Stimulated activated naive CD8-positive, alpha-beta T cell treated with anti-CD3 and anti-CD28 coated beads, Interleukin-15, Interleukin-2, amounts not matched to agents 100 U/mL and 50 U/mL, for 24 hours (primary cell): ENCODE measurements at regions not wholly inside any gene's neighbourhood (a gene's known extent, or its start where the extent isn't known, plus 50 kb on each side); places are given as distances from the start of the nearest gene placed in this dataset.
"Not testable (repeated sequence)": the region's sequence is repeated elsewhere in the genome, so short reads cannot be mapped to it uniquely, and the experiment has no call there.

ENCODE experiments used
- ATAC-seq: fragments of 150-1000 bp; cut with Tn5 transposase; one replicate; pipeline ENCODE4 v1.10.0; 2021
- DNase-seq: peaks from one replicate; pipeline ENCODE4 v3.0.0; 2021

DNA sequence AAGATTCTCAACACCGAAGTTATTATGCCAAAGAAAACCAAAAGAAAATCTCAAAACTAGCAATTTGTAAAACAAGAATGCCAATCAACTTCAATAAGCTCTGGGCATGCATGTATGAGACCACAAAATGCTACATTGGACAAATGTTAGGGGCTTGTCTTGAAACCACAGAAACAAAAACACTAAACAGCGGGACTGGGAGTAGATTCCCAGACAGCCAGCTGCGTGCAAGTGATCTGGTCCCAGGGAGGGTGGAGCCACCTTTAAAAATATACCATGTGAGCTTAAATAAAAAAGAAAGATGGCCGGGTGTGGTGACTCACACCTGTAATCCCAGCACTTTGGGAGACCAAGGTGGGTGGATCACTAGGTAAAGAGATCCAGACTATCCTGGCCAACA is 163.6 kb upstream of the PRICKLE2 start:
- DNase-seq (no peak), ATAC-seq (no peak)

DNA sequence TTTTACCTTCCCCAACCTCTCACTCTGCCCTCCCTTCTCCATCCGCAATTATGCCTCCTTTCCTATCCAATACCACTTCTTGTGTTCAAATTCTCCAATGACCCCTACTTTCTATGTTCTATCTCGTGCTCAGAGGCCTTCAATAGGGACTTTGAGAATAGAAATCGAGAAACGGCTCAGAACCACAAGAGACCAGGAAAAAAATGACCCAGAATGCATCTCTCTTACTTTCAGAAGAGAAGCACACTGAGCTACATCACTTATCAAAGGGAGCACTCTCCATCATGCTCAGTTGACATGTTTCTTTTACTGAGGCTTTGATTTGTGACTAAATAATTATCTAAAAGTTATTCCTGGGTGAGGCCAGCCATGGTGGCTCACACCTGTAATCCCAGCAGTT is 162.4 kb upstream of the PRICKLE2 start:
- no peak for ATAC-seq
- no peak for DNase-seq

DNA sequence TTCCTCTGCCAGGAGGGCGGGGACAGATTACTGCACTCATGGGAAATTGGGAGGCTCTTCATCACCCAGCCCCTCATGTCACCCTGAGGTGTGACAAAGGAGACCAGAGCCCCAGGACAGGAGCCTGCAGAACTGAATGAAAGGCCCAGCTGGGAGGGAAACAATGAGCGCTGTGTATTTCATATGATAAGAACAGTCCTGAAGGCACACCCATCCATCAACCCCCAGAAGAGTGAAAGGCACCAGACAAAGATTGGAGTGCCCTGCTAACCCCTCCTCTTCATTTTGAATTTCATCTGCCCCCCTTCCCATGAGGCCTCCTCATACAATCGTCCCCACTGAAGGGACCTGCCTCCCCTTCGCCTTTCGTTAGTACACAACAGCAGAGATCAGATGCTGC is 160.0 kb upstream of the PRICKLE2 start:
- no peak for ATAC-seq

DNA sequence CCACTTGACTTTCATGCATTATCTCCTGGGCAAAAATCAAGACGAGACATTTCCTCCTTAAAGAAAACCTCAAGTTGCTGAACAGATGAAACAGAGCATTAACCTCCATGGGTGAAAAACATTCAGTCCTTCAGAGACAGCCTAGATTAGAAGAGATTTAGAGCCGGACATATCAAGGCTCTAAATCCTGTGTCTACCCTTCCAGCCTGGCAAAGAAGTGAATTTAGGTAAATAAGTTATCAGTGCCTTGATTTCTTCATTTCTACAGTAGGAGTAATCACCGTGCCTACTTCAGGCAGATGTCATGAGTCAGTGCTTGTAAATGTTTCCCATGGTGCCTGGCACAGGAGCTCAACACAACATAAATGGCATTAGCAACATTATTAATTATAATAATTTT is 159.3 kb upstream of the PRICKLE2 start:
- ATAC-seq (no peak), DNase-seq (no peak)

More for the DNA sequence above, 160.0 kb upstream of the PRICKLE2 start:
- no peak for DNase-seq

DNA sequence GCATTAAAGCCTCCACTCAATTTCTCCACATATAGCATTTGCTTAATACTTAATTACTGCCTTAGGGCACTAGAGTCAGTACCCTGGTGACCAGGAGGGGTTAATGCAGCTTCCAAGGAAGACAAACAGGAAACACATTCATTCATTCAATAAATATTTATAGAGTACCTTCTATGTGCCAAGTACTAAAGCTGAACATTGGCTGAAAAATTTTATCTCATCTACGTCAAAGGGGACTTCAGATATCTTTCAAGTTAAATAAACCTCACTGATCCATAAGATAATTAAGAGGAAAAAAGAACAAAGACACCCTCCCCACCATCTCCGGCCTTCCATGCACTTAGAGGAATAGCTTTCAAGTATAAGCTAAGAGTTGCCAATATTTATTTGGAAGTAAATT is 156.9 kb upstream of the PRICKLE2 start:
- no peak for ATAC-seq
- no peak for DNase-seq

DNA sequence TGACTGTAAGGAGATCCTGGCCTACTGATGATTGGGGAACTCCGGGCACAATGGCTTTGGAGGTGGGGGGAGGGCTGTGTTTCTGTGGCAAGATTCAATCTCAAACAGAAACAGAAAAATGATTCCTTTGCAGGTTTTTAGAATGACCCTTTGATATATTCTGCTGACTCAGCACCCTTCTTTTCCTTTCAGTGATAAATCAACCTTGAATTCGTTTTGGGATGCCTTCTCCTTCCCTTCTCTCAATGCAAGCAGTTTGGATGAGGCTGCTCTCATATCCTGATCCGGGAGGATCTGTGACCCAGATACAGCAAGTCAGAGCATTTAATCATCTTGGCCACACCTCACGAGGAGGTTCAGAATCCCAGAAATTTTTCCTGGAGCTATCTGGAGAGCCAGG is 156.1 kb upstream of the PRICKLE2 start:
- DNase-seq (no peak), ATAC-seq (no peak)

DNA sequence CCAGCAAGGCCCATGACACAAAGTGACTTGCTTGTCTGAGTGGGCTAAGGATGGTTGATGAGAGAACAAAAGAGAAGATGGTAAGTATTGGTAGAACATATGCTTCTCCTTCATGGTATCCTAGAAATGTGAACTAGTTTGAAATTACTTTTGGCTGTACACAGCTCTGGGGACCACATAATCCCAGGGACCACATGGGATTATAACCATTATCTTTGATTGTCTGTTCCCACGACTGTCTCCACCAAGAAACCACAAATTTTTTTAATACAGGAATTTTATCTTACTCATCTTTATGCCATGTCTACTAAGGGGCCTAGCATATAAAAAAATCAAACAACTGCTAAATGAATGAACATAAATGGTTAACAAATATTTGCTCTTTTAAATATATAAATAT is 155.3 kb upstream of the PRICKLE2 start:
- DNase-seq (no peak), ATAC-seq (no peak)

DNA sequence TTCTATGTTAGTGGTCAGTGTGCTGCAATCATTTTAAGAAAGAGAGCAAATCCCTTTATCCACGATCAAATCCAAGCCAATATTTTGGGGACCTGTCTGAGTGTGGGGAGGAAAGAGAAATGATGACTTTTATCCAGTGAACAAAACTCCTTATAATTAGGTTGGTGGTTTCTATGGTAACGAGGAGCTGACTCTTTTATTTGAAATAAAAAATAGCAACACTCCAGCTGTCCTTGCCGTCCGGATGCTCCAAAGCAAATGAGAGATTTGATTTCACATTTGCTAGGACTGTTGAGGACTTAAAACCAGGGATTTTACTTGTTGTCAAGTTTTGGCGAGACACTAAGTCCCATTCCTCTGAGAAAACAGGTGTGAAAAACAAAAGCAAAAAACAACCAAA is 154.0 kb upstream of the PRICKLE2 start:
- DNase-seq (no peak), ATAC-seq (no peak)

DNA sequence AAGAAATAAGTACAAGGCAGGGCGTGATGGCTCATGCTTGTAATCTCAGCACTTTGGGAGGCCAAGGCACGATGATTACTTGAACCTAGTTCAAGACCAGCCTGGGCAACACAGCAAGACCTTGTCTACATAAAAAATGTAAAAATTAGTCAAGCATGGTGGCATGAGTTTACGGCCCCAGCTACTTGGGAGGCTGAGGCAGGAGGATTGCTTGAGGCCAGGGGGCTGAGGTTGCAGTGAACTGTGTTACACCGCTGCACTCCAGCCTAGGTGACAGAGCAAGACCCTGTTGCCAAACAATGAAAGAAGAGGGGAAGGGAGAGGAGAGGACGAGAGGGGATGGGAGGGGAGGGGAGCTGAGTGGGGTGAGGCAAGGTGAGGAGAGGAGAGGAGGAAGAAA is 152.7 kb upstream of the PRICKLE2 start:
- no peak for ATAC-seq
- no peak for DNase-seq

DNA sequence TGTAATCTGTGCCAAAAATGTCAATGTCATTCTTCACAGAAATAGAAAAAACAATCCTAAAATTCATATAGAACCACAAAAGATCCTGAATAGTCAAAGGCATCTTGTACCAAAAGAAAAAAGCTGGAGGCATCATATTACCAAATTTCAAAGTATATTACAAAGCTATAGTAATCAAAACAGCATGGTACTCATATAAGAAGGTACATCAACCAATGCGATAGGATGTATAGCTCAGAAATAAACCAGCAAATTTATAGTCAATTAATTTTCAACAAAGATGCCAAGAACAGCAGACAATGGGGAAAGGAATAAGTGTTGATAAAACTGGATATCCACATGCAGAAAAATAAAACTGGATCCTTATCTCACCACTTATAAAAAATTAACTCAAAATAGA is 150.5 kb upstream of the PRICKLE2 start:
- ATAC-seq = no peak
- DNase-seq = no peak

DNA sequence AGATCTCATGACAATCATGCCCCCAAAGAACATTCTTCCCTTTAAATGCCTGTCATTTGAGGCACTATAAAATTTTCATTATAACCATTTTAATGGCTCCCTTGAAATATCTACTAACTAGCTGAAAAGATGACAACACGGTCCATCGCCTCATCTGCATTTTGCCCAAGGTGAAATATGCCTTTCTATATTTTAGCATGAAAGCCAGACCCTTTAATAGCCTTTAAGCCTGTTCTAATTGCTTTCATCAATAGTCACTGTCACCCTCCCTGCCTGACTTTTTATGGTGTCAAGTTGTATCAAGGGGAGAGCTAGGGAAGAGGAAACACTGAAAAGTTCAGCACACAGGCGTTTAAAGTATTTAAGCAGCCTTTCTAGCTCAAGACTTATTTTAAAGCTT is 144.1 kb upstream of the PRICKLE2 start:
- DNase-seq (no peak), ATAC-seq (no peak)

DNA sequence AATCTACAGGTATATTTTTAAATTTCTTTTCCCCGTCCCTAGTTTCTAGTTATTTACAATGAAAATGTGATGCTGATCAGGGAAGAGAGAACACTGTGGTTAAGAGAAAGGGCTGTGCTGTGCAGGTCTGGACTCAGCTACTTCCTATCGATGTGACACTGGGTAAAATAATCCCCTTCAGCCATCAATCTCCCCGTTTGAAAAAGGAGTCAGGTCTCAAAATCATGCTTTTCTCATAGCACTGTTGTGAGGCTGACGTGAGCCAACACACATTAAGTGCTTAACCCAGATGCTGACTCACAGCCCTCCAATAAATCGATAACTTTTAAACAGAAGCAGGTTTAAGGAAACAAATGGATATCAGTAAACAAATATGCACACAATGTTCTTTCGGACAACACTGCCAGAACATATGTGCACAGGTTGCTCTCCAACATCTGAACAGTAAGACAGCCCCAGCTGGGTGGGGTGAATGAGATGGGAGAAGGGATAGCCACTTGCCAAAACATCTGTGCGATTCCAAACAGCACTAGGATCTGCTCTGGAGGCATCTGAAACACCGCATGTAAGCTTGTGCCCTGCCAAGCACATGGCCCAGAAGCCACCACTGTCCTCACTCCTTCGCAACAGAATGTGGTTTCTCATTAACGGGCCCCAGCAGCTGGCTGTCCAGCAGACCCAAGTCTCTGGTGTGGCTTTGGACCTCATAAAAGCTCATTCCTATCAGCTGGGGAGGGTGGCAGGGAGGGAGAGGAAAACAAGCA is 143.2 kb upstream of the PRICKLE2 start:
- ATAC-seq = no peak
- no peak for DNase-seq

DNA sequence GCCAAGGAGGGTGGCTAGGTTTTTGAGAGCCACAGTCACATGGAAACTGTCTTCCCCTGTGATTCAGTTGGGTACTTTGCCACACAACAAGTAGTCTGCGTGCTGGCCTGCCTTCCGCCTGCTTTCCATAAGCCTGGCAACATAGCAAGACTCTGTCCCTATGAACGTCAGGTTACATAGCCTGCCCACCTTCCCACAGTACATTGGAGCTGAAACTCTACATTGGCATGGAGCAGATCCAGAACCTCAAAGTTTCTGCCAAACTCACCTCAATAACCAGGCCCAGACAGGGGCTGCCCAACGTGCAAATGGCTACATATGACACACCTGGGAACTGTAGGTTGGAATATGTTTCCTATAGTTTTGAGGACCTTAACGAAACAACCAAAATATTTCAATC is 140.6 kb upstream of the PRICKLE2 start:
- no peak for DNase-seq
- ATAC-seq = no peak

DNA sequence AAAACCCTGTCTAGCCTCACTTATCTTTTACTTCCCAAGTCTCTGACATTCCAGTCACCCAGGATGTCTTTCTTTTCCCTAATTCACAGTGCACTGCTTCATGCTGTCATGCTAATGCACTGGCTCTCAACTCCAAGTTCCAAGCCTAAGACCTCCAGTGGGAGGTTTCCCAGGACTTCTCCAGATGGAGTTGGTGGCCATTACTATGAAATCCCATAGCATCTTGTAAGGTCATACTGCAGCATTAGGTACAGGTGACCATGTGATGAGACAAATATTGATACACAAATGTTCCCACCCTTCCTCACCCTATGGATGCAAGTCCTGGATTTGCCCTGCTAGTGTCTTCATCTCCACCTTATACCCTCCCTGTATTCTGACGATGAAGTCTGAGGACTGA is 138.6 kb upstream of the PRICKLE2 start:
- ATAC-seq (no peak), DNase-seq (no peak)

DNA sequence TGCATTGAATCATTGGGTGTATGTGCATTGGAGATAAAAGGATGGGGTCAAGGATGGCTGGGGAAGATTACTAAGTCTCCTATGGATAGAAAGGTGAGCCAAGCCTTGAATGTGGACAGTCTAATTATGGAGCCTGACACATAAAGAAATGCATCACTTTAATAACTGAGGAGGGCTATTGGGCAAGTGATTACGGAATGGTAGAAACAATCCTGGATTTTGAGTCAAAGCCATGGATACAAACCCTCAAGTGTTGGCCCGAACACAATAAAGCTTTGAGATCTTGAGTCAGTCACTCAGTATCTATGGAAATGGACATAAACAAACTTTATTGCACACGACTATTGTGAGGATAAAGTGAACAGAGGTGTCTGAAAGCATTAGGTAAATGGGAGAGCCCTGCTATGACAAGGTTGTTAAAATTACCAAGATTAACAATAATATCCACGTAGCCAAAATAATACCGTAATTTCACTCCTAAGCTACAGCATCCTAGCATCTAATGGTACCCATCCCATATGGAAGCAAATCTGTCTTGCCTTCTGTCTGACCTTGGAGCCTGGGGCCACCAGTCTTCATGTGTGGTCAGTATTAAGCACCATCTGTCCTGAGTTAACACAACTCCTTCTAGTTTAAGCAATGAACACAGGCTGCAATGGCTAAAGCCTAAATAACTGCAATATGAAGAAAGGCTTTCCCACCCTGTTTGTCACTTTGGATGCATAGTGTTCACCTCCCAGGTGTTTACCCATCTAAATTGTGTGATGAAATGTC is 136.9 kb upstream of the PRICKLE2 start:
- ATAC-seq = no peak
- no peak for DNase-seq

DNA sequence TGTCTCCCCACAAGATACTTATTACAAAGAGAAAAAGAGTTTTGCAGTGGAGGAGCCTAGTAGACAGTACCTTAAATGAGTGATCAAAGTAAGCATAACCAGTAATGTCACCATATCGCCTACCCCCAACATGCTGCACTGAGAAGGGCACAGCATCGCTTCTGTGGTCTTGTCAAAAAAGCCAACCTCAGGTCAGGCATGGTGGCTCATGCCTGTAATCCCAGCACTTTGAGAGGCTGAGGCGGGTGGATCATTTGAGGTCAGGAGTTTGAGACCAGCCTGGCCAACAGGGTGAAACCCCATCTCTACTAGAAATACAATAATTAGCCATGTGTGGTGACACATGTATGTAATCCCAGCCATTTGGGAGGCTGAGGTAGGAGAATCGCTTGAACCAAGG is 135.8 kb upstream of the PRICKLE2 start:
- ATAC-seq, DNase-seq: not testable (repeated sequence)

DNA sequence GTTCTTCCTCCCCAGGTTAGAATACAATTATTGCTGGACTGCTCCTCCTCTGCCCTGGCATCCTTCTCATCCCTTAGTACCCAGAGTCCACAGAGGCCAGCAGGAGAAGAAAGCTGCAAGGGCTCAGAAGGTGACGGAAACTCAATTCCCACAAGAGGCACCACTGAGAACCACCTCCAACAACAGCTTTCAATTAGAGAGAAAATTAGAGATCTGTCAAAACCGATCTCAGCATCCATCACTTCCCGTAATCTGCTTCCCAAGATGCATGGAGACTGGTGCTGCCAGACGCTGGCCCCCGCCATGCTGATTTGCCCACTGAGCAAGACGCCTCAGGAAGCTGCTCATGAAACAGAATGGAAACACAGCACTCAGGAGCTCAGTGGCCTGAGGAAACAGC is 135.0 kb upstream of the PRICKLE2 start:
- DNase-seq (no peak), ATAC-seq (no peak)

DNA sequence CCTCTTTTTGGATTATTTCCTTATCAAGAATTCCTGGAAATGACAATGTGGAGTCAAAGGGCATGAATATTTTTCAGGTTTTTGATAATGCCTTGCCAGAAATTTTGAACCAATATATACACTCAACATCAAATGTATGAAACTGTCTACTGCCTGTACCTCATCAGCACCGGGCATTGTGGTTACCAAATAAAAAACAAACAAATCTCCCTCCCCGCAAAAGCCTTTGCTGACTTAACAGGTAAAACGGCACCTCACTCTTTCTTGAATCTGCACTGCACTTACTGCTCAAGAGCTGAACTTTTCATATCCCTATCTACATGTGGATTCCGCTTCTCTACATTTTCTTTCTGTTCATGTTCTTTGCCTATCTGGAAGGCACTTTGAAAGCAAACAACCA is 134.5 kb upstream of the PRICKLE2 start:
- ATAC-seq (no peak), DNase-seq (no peak)

DNA sequence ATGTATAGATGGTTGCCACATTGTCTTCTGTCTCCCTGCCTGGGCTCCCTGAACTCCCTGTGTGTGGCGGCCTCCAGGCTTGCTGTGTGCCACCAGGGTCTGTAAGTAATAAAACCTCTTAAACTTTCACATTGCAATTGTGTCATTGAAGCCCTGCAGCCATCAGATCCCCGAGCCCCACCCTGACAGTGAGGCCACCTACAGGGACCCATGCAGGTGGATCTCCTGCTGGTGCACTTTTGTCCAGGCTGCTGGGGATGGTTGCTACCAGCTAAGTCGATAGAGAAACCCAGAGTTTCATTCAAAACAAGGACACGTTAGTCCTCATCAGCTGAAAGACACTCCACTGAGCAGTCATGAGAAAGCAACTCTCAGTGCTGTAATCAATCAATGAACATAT is 133.6 kb upstream of the PRICKLE2 start:
- DNase-seq = no peak
- no peak for ATAC-seq

DNA sequence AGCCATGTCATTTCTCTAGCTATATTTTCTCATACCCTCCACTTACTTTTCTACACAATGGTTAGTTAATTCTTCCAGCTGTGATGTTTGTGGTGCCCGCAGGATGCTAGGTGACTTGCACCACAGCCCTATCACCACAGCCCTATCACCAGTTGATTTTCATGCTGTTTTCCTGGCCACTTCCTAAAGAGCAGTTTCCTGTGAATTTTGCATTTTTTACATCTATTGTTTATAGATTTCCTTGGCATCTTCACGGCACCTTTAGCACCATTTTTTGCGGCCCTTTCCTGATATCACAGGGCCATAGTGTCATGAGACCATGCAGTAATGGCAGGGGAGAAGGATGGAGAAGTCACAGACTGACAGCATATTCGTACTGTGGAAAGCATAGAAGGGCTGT is 132.9 kb upstream of the PRICKLE2 start:
- DNase-seq (no peak), ATAC-seq (no peak)

DNA sequence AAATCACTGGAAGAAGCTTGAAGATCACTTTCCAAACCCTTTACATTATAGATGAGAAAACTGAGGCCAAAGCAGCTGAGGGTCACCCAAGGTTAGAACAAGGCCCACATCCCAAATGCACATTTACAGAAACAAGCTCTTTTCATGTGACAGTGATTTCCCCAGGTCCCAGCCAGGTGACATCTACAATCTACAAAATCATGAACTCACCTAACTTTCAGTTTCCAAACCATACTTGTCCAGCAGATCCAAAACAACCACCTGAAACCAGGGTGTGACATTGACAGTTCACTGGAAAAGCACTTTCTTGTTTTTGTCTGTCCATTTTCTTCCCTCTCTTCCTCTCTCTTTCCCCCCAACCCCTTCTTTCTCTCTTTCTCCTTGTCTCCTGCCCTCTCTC is 132.2 kb upstream of the PRICKLE2 start:
- no peak for DNase-seq
- no peak for ATAC-seq

DNA sequence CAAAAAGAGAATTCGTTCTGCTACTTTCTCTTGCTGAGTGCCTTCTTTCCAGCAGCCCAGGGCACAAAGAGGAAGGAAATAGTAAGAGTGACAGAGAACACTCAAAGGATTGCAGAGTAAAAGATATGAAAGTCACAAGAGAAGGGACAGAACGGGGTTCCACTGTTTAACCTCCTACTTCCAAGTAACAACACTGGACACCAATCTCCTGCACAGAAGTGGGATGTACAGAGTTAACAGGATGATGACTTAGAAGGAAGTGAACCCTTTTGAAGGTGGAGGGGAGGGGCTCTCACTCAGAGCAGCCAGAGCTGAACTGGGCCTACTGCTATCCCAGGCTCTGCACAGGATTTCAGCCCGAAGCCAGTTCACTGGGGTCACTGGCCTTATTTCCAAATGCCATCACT is 130.1 kb upstream of the PRICKLE2 start:
- ATAC-seq = no peak
- DNase-seq = no peak

DNA sequence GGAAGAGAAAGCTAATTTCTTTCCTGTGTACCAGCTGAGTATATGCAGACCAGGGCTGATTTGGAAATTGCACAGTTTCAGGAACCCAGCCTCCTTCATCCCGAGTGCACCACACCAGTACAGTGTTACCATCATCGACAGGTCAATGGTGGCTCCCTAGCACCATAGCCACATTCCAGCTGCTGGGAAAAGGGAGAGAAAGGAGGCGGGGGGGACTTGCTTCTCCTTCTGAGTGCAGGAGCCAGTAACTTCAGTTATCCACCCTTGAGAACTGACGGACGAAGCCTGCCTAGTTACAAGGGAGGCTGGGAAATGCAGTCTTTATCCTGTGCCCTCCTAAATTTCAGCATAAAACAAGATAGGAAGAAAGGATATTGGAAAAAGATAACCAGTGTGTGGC is 129.7 kb upstream of the PRICKLE2 start:
- no peak for ATAC-seq

DNA sequence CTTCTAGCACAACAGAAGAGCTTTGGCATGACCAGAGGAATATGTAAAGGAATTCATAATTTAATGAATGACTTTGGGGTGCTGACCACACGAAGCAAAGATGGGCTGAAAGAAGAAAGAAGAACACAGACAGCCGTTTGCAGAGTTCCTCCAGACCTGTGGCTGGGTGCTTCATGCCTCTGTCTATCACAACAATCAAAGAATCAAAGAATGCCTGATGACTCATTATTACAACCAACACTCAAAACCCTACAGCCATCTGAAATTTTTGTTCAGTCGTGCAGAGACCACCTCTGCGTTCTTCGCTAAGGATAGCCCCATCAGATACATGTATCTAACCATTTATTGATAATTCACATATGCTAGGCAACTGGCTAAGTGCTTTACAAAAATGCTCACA is 129.0 kb upstream of the PRICKLE2 start:
- ATAC-seq (no peak), DNase-seq (no peak)

More for the DNA sequence above, 129.7 kb upstream of the PRICKLE2 start:
- DNase-seq = no peak
